Left lung (tissue), 4 donors: ENCODE measurements at regions not wholly inside any gene's neighbourhood (a gene's known extent, or its start where the extent isn't known, plus 50 kb on each side); places are given as distances from the start of the nearest gene placed in this dataset.

ENCODE experiments used
- ATAC-seq: fragments of 200-7000 bp; cut with Tn5 transposase; one replicate; pipeline ENCODE4 v1.9.1; 2020; ENCODE audit warnings: moderate library complexity
- DNase-seq, 4 donors: peaks; one replicate each; pipeline ENCODE4 v3.0.0-alpha.2; 2013 to 2020
- H3K27ac ChIP-seq, 2 donors: fragments of 200-600 bp; sonication (generic) in 1 of 2; one replicate each; pipeline versions ENCODE4 v1.5.0 to v1.8.0; 2020 to 2021
- H3K27me3 ChIP-seq, 2 donors: fragments of 200-600 bp; sonication (generic) in 1 of 2; one replicate each; pipeline versions ENCODE4 v1.5.0 to v1.8.0; 2020 to 2021
- H3K36me3 ChIP-seq, 2 donors: fragments of 200-600 bp; sonication (generic) in 1 of 2; one replicate each; pipeline versions ENCODE4 v1.5.0 to v1.8.0; 2020 to 2021
- H3K4me1 ChIP-seq, 2 donors: fragments of 200-600 bp; one replicate each; pipeline ENCODE4 v1.8.0; 2021
- H3K4me3 ChIP-seq, 2 donors: fragments of 200-600 bp; sonication (generic) in 1 of 2; one replicate each; pipeline versions ENCODE4 v1.5.0 to v1.8.0; 2020 to 2021; ENCODE audit warnings: mild to moderate bottlenecking in 1 of 2
- H3K9me3 ChIP-seq, 2 donors: fragments of 200-600 bp; sonication (generic) in 1 of 2; one replicate each; pipeline versions ENCODE4 v1.5.0 to v1.8.0; 2020 to 2021
- intact Hi-C, 2 donors: fragments of 100-400 bp; cut with DNase I; formaldehyde crosslinking; loops; one replicate each; pipeline versions ENCODE4 v1.11.2 to v1.14.2; 2022
- TF ChIP-seq, protein P1 (sequence below), 2 donors: fragments of 200-600 bp; sonication (generic) in 1 of 2; IDR thresholded peaks; one replicate each; pipeline versions ENCODE4 v1.5.0 to v1.8.0; 2021; ENCODE audit warnings: antibody characterized with exemption in 2 of 2
- donor health status: DM: no; HTN: yes; CAD: no.
- donor health status: DM: no; HTN: no; CAD: no.

DNA sequence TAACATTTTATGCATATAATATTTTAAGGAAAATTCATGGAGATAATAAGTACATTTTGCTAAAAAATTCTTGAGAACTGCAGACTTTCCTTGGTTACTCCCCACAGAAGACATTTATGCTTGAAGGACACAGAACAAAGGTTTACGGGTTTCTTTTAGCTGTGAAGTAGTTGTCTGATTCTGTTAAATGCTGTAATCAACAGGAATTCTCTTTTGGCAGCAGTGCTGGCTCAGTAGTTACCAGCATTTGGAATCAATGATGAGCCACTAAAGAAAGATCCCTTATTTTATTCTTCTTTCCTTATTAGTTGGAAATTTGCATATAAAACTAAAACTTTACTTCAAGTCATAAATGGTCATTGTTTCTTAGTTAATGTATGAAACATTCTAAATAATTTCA lies 199.3 kb upstream of the FAT4 start:
- no peak overlapping the region for H3K27ac ChIP-seq
- no peaks in the 10 kb centered on the region for H3K9me3 ChIP-seq
- H3K4me3 ChIP-seq, result no peak overlapping the region
- DNase-seq (no peak), ATAC-seq (no peak)
- no peaks in the 10 kb centered on the region for H3K4me1 ChIP-seq
- intact Hi-C loops, result no loop called here
- H3K27me3 ChIP-seq, result no peaks in the 10 kb centered on the region
- H3K36me3 ChIP-seq, result no peaks in the 10 kb centered on the region
- TF ChIP-seq, protein P1, sequence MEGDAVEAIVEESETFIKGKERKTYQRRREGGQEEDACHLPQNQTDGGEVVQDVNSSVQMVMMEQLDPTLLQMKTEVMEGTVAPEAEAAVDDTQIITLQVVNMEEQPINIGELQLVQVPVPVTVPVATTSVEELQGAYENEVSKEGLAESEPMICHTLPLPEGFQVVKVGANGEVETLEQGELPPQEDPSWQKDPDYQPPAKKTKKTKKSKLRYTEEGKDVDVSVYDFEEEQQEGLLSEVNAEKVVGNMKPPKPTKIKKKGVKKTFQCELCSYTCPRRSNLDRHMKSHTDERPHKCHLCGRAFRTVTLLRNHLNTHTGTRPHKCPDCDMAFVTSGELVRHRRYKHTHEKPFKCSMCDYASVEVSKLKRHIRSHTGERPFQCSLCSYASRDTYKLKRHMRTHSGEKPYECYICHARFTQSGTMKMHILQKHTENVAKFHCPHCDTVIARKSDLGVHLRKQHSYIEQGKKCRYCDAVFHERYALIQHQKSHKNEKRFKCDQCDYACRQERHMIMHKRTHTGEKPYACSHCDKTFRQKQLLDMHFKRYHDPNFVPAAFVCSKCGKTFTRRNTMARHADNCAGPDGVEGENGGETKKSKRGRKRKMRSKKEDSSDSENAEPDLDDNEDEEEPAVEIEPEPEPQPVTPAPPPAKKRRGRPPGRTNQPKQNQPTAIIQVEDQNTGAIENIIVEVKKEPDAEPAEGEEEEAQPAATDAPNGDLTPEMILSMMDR (IDR thresholded peaks at IDR 0.05), result no peak

DNA sequence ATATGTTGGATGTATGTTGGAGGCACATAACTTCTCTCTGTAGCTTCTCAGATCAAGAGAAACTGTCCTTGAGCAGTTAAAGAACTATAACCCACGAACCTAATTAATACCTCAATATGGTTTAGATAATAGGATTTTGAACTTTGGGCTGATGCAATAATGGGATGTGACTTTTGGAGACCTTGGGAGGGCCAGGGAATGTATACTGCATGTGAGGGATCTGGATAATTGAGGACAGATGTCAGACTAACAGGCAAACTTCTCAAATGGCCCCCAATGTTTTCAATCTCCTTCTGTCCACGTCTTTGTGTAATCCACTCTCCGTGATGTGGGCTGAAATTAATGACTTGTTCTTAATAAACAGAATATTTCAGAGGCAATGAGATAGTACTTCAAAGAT lies 202.2 kb upstream of the FAT4 start:
- intact Hi-C loops, result no loop called here
- Histone ChIP-seq H3K4me1 (no peaks in the 10 kb centered on the region), H3K9me3 (no peaks in the 10 kb centered on the region), H3K27me3 (no peaks in the 10 kb centered on the region), H3K4me3 (no peak overlapping the region), H3K27ac (no peak overlapping the region), H3K36me3 (no peaks in the 10 kb centered on the region)
- DNase-seq, result no peak
- no peak for ATAC-seq
- TF ChIP-seq, protein P1 (IDR thresholded peaks at IDR 0.05), result no peak

DNA sequence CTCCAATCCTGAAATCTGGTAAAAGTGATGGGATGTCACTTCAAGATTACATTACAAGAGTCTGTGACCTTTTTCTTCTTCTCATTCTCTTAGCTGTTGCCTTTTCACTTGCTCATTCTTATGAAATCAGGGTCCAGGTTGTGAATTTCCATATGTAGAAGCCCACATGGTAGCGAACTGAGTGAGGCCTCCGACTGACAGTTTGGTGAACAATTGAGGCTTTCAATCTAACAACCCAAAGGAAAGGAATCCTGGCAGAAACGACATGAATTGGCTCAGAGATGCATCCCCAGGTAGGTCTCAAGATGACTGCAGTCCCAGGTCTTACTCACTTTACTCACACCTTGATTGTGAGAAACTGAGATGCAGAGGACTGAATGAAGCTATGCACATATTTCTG lies 203.4 kb upstream of the FAT4 start:
- Histone ChIP-seq H3K4me1 (no peaks in the 10 kb centered on the region), H3K27me3 (no peaks in the 10 kb centered on the region), H3K27ac (no peak overlapping the region), H3K4me3 (no peak overlapping the region), H3K9me3 (no peaks in the 10 kb centered on the region), H3K36me3 (no peaks in the 10 kb centered on the region)
- TF ChIP-seq, protein P1 (IDR thresholded peaks at IDR 0.05), result no peak
- DNase-seq (no peak), ATAC-seq (no peak)
- intact Hi-C loops, result no loop called here

GRCh38 chr4:125105561-125105960 lies 209.2 kb upstream of the FAT4 start:
- TF ChIP-seq, protein P1 (IDR thresholded peaks at IDR 0.05), result no peak
- DNase-seq (peak in 1 of 4 donors; percentile 19), ATAC-seq (no peak)
- Histone ChIP-seq H3K36me3 (no peaks in the 10 kb centered on the region), H3K4me1 (no peaks in the 10 kb centered on the region), H3K9me3 (no peaks in the 10 kb centered on the region), H3K27me3 (no peaks in the 10 kb centered on the region), H3K27ac (no peak overlapping the region), H3K4me3 (no peak overlapping the region)
- intact Hi-C loops, result no loop called here

GRCh38 chr4:125104616-125105015 lies 210.1 kb upstream of the FAT4 start:
- no peaks in the 10 kb centered on the region for H3K4me1 ChIP-seq
- no peaks in the 10 kb centered on the region for H3K27me3 ChIP-seq
- no peak overlapping the region for H3K27ac ChIP-seq
- TF ChIP-seq, protein P1 (IDR thresholded peaks at IDR 0.05), result no peak
- ATAC-seq (no peak), DNase-seq (no peak)
- intact Hi-C loops, result no loop called here
- H3K4me3 ChIP-seq, result no peak overlapping the region
- H3K9me3 ChIP-seq, result no peaks in the 10 kb centered on the region
- H3K36me3 ChIP-seq, result no peaks in the 10 kb centered on the region
